Loucy (cell line): ENCODE measurements at regions not wholly inside any gene's neighbourhood (a gene's known extent, or its start where the extent isn't known, plus 50 kb on each side); places are given as distances from the start of the nearest gene placed in this dataset.
A peak's percentile ranks its signal among the peaks of the same experiment; 100 is the strongest.

Experiments used
- H2AFZ ChIP-seq: fragments of 200-600 bp; sonication (generic); 2 replicates; pipeline ENCODE4 v1.6.0; 2016; ENCODE audit warnings: antibody characterized with exemption, mild to moderate bottlenecking, low read length, moderate library complexity
- H3F3A ChIP-seq: fragments of 200-600 bp; 2 replicates; pipeline ENCODE4 v1.6.0; 2016; ENCODE audit warnings: antibody characterized with exemption, low read depth, mild to moderate bottlenecking
- H3K27me3 ChIP-seq: fragments of 200-600 bp; sonication (generic); 2 replicates; pipeline ENCODE4 v1.6.1; 2014; ENCODE audit warnings: low read length, mild to moderate bottlenecking; ENCODE audit not compliant: insufficient read depth, poor library complexity, severe bottlenecking
- H3K36me3 ChIP-seq: fragments of 200-600 bp; sonication (generic); 2 replicates; pipeline ENCODE4 v1.6.1; 2016; ENCODE audit warnings: low read length; ENCODE audit not compliant: insufficient read depth
- H3K4me1 ChIP-seq: fragments of 200-600 bp; sonication (generic); 2 replicates; pipeline ENCODE4 v1.5.1; 2014; ENCODE audit warnings: low read length, mild to moderate bottlenecking; ENCODE audit not compliant: insufficient read depth, poor library complexity, severe bottlenecking
- H3K4me2 ChIP-seq: fragments of 200-600 bp; sonication (generic); 2 replicates; pipeline ENCODE4 v1.6.0; 2014; ENCODE audit warnings: antibody characterized with exemption, low read length, low read depth, mild to moderate bottlenecking; ENCODE audit not compliant: poor library complexity, severe bottlenecking
- H3K4me3 ChIP-seq: fragments of 200-600 bp; sonication (generic); 2 replicates; pipeline ENCODE4 v1.5.1; 2014; ENCODE audit warnings: low read length, mild to moderate bottlenecking, mixed read lengths; ENCODE audit not compliant: poor library complexity, severe bottlenecking
- H3K79me2 ChIP-seq: fragments of 200-600 bp; sonication (generic); 2 replicates; pipeline ENCODE4 v1.6.1; 2014; ENCODE audit warnings: low read length; ENCODE audit not compliant: insufficient read depth
- H3K9ac ChIP-seq: fragments of 200-600 bp; sonication (generic); 2 replicates; pipeline ENCODE4 v1.6.0; 2014; ENCODE audit warnings: mild to moderate bottlenecking, low read depth, low read length, moderate library complexity; ENCODE audit not compliant: poor library complexity, severe bottlenecking
- H3K9me2 ChIP-seq: fragments of 200-600 bp; sonication (generic); replicated peaks from 2 replicates; pipeline ENCODE4 v1.6.1; 2016; ENCODE audit warnings: low read depth, low read length, mixed read lengths
- H3K9me3 ChIP-seq: fragments of 200-600 bp; sonication (generic); 2 replicates; pipeline ENCODE4 v1.6.1; 2014; ENCODE audit warnings: mild to moderate bottlenecking, antibody characterized with exemption, low read length, low read depth; ENCODE audit not compliant: insufficient read depth
- H4K20me1 ChIP-seq: fragments of 200-600 bp; sonication (generic); 2 replicates; pipeline ENCODE4 v1.6.0; 2014; ENCODE audit warnings: antibody characterized with exemption, low read length, mild to moderate bottlenecking; ENCODE audit not compliant: insufficient read depth, poor library complexity, severe bottlenecking
- CTCF ChIP-seq: fragments of 200-600 bp; sonication (generic); conservative IDR thresholded peaks from 2 replicates; pipeline ENCODE4 v1.5.1; 2014; ENCODE audit warnings: mild to moderate bottlenecking, antibody characterized with exemption, low read length
- EZH2phosphoT487 ChIP-seq: fragments of 200-600 bp; IDR thresholded peaks from 2 replicates; pipeline ENCODE4 v1.6.1; 2018; ENCODE audit warnings: antibody characterized with exemption, mild to moderate bottlenecking, moderate library complexity, borderline replicate concordance

- H3K4me2 ChIP-seq, result no peak overlapping the region
- TF ChIP-seq EZH2phosphoT487 (no peak), CTCF (no peak)
Measured at GRCh38 chr4:138111462-138112000, 130.6 kb downstream of the SLC7A11 start.

GRCh38 chr4:138110815-138111214, 131.3 kb downstream of the SLC7A11 start:
- H3K36me3 ChIP-seq, result no peaks in the 10 kb centered on the region
- no peaks in the 10 kb centered on the region for H3K27me3 ChIP-seq
- no peaks in the 10 kb centered on the region for H3F3A ChIP-seq
- H4K20me1 ChIP-seq, result no peaks in the 10 kb centered on the region
- H3K4me3 ChIP-seq, result no peak overlapping the region
- H3K9me2 ChIP-seq, result no peaks in the 10 kb centered on the region
- TF ChIP-seq CTCF (no peak), EZH2phosphoT487 (no peak)
- peaks cover 15% of the 10 kb centered on the region for H3K4me1 ChIP-seq
- no peak overlapping the region for H3K9ac ChIP-seq
- H3K79me2 ChIP-seq, result no peaks in the 10 kb centered on the region
- peak overlapping the region; percentile 3; the same call in 1 of the 2 replicates for H2AFZ ChIP-seq
- no peak overlapping the region for H3K4me2 ChIP-seq
- peaks cover 3% of the 10 kb centered on the region; the same call in 1 of the 2 replicates for H3K9me3 ChIP-seq

More at GRCh38 chr4:138111462-138112000, 130.6 kb downstream of the SLC7A11 start:
- H3K27me3 ChIP-seq, result no peaks in the 10 kb centered on the region
- peaks cover 3% of the 10 kb centered on the region; the same call in 1 of the 2 replicates for H3K9me3 ChIP-seq
- no peaks in the 10 kb centered on the region for H4K20me1 ChIP-seq
- no peaks in the 10 kb centered on the region for H3F3A ChIP-seq
- no peak overlapping the region for H3K4me3 ChIP-seq
- peaks cover 15% of the 10 kb centered on the region for H3K4me1 ChIP-seq
- H2AFZ ChIP-seq, result peak overlapping the region; percentile 3; the same call in 1 of the 2 replicates
- no peak overlapping the region for H3K9ac ChIP-seq
- H3K36me3 ChIP-seq, result no peaks in the 10 kb centered on the region
- no peaks in the 10 kb centered on the region for H3K79me2 ChIP-seq
- H3K9me2 ChIP-seq, result no peaks in the 10 kb centered on the region

- H3F3A ChIP-seq, result no peaks in the 10 kb centered on the region
- H3K4me1 ChIP-seq, result peaks cover 15% of the 10 kb centered on the region
- H3K36me3 ChIP-seq, result no peaks in the 10 kb centered on the region
- TF ChIP-seq EZH2phosphoT487, result no peak
- TF ChIP-seq CTCF, result no peak
- no peaks in the 10 kb centered on the region for H4K20me1 ChIP-seq
- no peak overlapping the region for H3K9ac ChIP-seq
- peaks cover 3% of the 10 kb centered on the region; the same call in 1 of the 2 replicates for H3K9me3 ChIP-seq
- no peak overlapping the region for H2AFZ ChIP-seq
- H3K9me2 ChIP-seq, result no peaks in the 10 kb centered on the region
- no peak overlapping the region for H3K4me2 ChIP-seq
- no peak overlapping the region for H3K4me3 ChIP-seq
- H3K27me3 ChIP-seq, result no peaks in the 10 kb centered on the region
- no peaks in the 10 kb centered on the region for H3K79me2 ChIP-seq
Measured at GRCh38 chr4:138107023-138107422, 135.1 kb downstream of the SLC7A11 start.
